ENCODE measurements at regions not wholly inside any gene's neighbourhood (a gene's known extent, or its start where the extent isn't known, plus 50 kb on each side); places are given as distances from the start of the nearest gene placed in this dataset.

DNA sequence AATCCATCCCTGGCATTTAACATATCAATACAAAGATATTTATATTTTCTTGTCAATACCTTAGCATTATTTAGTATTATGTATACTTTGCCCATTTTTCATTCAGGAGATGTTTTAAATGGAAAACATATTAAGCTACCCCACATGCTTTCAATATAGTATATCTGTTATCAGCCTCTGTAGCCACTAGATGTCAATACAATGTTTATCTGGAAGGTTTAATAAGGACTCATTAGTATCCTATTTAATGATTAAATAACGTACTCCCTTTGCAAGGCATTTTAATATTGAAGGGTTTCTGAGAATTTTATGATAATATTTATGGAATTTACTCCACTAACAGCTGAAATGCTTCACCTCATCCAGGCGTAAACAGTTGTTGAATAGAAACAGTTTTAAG lies 329.5 kb upstream of the ADGRL2 start:
- TF ChIP-seq ZFX (IDR thresholded peaks at IDR 0.05; ENCODE audit: borderline replicate concordance): no peak
- TF ChIP-seq, protein P1, sequence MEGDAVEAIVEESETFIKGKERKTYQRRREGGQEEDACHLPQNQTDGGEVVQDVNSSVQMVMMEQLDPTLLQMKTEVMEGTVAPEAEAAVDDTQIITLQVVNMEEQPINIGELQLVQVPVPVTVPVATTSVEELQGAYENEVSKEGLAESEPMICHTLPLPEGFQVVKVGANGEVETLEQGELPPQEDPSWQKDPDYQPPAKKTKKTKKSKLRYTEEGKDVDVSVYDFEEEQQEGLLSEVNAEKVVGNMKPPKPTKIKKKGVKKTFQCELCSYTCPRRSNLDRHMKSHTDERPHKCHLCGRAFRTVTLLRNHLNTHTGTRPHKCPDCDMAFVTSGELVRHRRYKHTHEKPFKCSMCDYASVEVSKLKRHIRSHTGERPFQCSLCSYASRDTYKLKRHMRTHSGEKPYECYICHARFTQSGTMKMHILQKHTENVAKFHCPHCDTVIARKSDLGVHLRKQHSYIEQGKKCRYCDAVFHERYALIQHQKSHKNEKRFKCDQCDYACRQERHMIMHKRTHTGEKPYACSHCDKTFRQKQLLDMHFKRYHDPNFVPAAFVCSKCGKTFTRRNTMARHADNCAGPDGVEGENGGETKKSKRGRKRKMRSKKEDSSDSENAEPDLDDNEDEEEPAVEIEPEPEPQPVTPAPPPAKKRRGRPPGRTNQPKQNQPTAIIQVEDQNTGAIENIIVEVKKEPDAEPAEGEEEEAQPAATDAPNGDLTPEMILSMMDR (IDR thresholded peaks at IDR 0.05): no peak
- H3K27ac ChIP-seq: no peak overlapping the region

DNA sequence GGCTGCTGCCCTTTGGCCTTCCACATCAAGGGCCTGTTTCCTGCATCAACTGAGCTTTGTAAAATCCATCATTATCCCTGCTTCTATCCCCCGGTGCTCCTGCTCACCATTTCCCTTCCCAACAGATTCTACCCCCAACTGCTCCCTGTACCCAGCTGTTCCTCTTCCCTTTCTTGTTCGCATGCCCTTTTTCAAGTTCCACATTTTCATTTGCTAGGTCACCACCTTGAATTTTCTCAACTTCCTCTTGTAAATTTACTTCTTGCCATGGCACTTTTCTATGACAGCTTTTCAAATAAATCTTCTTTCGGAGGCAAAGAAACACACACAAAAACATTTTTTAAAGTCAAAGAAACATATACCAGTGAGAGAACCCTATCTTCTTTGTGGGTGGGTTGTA lies 330.5 kb upstream of the ADGRL2 start:
- TF ChIP-seq, protein P1 (IDR thresholded peaks at IDR 0.05): no peak
- no peak for TF ChIP-seq ZFX (IDR thresholded peaks at IDR 0.05; ENCODE audit: borderline replicate concordance)
- no peak overlapping the region for H3K27ac ChIP-seq

DNA sequence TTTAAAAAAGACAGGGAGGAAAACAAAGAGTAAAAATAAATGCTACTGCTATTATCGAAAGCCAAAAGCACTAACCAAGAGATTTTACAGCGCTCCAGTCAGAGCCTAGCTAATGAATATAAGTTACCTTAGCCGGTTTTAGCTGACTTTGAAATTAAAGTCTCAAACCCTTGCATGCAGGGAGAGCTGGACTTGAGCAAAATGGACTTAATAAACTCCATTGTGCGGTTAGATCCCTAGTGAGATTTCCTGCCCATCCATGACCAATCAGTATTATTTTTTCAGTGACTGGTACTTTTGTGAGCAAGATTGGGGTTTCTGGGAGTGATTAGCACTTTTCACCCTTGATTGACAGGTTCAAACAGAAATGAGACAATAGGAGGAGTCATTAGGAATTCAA lies 333.4 kb upstream of the ADGRL2 start:
- H3K27ac ChIP-seq: no peak overlapping the region
- no peak for TF ChIP-seq ZFX (IDR thresholded peaks at IDR 0.05; ENCODE audit: borderline replicate concordance)
- TF ChIP-seq, protein P1 (IDR thresholded peaks at IDR 0.05): no peak

DNA sequence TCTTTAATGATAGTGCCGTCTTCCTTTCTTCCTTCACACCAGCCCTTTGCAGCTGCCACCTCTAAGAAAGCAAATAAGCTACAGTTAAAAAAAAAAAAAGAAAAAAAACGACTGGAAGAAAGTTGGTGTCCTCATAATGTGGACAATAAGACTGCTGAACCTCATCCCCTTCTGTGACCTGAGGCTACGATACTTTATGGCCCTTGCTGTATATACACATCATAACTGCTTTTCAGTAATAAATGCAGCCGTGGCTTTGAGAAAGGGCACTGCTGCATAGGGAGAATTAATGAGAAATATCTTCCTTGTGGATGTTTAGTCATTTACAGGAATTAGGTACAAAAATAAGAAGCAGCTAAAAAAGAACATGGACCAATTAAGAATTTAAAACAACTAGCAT lies 333.8 kb upstream of the ADGRL2 start:
- TF ChIP-seq, protein P1 (IDR thresholded peaks at IDR 0.05): no peak
- TF ChIP-seq ZFX (IDR thresholded peaks at IDR 0.05; ENCODE audit: borderline replicate concordance): no peak
- no peak overlapping the region for H3K27ac ChIP-seq

DNA sequence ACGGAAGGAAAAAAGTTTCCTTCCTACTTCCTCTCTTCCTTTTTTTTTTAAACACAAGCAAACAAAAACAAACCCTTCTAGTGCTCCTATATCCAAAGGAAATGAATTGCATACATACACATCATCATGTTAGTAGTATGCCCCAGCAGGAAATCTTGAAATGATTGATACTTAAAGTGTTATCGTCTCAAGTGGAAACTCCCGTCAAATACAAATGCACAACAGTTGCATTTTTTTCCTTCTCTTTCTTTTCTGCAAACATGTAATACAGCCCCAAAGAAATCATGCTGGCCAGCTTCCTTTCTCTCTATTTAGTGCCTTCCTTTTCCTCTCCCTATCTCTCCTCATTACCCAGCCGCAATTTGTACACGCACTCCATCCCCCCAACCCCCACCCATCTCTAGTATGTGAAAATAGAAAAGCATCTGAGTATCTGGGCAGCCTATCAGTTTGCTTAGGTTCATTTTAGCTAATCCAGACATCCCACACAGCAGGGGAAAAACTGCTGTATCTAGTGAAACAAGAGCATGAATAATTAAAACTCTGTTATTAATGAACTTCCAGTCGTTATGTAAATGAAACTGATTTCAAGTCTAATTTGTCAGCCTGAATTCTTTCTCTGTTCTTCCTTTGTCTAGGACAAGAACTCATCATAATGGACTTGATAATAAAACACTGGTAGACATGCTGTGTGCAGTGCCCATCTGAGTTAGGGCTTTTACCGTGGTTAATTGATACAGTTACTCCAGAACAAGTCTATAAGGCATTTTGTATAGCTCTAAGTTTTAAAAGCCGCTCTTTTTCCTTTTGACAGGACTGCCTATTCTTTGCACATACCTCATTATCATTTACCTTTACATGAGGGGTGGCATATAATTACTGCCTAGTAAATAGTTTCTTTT lies 336.5 kb upstream of the ADGRL2 start:
- TF ChIP-seq ZFX (IDR thresholded peaks at IDR 0.05; ENCODE audit: borderline replicate concordance): no peak
- TF ChIP-seq, protein P1 (IDR thresholded peaks at IDR 0.05): no peak
- H3K27ac ChIP-seq: no peak overlapping the region

DNA sequence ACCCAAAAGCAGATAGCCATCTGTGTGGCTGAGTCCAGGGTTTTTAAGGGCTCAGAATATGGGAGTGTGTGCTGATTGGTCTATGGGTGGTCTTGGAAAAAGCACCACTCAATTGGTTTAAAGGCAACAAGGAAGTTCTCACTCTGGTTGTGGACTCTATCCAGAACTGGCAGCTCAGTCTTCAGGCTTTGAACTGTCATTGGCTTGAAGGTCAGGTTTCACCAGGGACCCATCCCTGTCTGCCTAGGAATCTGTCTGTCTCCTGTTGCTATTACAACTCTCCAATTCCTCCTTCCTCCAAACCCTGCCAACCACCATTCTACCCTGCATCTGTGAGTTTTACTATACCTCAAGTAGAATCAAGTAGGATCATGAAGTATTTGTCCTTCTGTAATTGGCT lies 341.7 kb upstream of the ADGRL2 start:
- TF ChIP-seq, protein P1 (IDR thresholded peaks at IDR 0.05): no peak
- TF ChIP-seq ZFX (IDR thresholded peaks at IDR 0.05; ENCODE audit: borderline replicate concordance): no peak
- H3K27ac ChIP-seq: no peak overlapping the region

DNA sequence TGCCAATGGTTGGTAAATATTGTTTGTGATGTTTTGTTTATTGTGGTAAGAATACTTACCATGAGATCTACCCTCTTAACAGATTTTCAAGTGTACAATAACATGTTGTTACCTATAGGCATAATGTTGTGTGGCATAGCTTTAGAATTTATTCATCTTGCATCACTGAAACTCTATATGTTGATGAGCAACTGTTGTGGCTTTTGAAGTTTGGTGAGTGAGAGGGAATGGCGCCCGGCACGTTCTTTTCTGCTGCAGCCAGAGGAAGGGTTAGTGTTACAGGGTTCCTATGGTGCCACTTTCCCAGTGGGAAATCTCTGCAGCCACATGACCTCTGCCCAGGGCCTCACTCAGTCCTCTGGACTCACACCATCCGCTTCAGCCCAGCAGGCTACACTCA lies 342.5 kb upstream of the ADGRL2 start:
- no peak for TF ChIP-seq ZFX (IDR thresholded peaks at IDR 0.05; ENCODE audit: borderline replicate concordance)
- TF ChIP-seq, protein P1 (IDR thresholded peaks at IDR 0.05): no peak
- no peak overlapping the region for H3K27ac ChIP-seq
